ENCODE measurements at regions not wholly inside any gene's neighbourhood (a gene's known extent, or its start where the extent isn't known, plus 50 kb on each side); places are given as distances from the start of the nearest gene placed in this dataset.

- Histone ChIP-seq H3K27me3 (ENCODE audit: insufficient read depth, low read length) (no peaks in the 10 kb centered on the region), H3K9me3 (ENCODE audit: low read depth, low read length) (no peaks in the 10 kb centered on the region), H4K20me1 (ENCODE audit: insufficient read depth, low read length) (no peaks in the 10 kb centered on the region), H3K4me1 (ENCODE audit: insufficient read depth, low read length) (no peaks in the 10 kb centered on the region), H3K36me3 (ENCODE audit: insufficient read depth, low read length) (no peaks in the 10 kb centered on the region), H2AFZ (ENCODE audit: low read length) (no peak overlapping the region), H3K4me2 (ENCODE audit: insufficient read depth, low read length) (no peak overlapping the region), H3K27ac (ENCODE audit: low read depth, low read length) (no peak overlapping the region), H3K79me2 (ENCODE audit: insufficient read depth, low read length) (no peaks in the 10 kb centered on the region), H3K4me3 (ENCODE audit: insufficient read depth, low read length) (no peak overlapping the region)
- no peak for DNase-seq (ENCODE audit: insufficient read length, low spot score, missing footprints)
- TF ChIP-seq CTCF (IDR thresholded peaks at IDR 0.05; ENCODE audit: extremely low read depth, low read depth, low read length), result no peak
Observed at GRCh38 chr6:133740218-133740617, 148.7 kb upstream of the TCF21 start.

GRCh38 chr6:133740816-133741215 is 148.1 kb upstream of the TCF21 start:
- no peaks in the 10 kb centered on the region for H3K79me2 ChIP-seq (ENCODE audit: insufficient read depth, low read length)
- H3K4me1 ChIP-seq (ENCODE audit: insufficient read depth, low read length), result peaks cover 6% of the 10 kb centered on the region
- H2AFZ ChIP-seq (ENCODE audit: low read length), result no peak overlapping the region
- H3K4me2 ChIP-seq (ENCODE audit: insufficient read depth, low read length), result no peak overlapping the region
- H4K20me1 ChIP-seq (ENCODE audit: insufficient read depth, low read length), result no peaks in the 10 kb centered on the region
- no peak for DNase-seq (ENCODE audit: insufficient read length, low spot score, missing footprints)
- H3K36me3 ChIP-seq (ENCODE audit: insufficient read depth, low read length), result no peaks in the 10 kb centered on the region
- no peaks in the 10 kb centered on the region for H3K9me3 ChIP-seq (ENCODE audit: low read depth, low read length)
- no peaks in the 10 kb centered on the region for H3K27me3 ChIP-seq (ENCODE audit: insufficient read depth, low read length)
- H3K4me3 ChIP-seq (ENCODE audit: insufficient read depth, low read length), result no peak overlapping the region
- TF ChIP-seq CTCF (IDR thresholded peaks at IDR 0.05; ENCODE audit: extremely low read depth, low read depth, low read length), result no peak
- H3K27ac ChIP-seq (ENCODE audit: low read depth, low read length), result no peak overlapping the region

- H2AFZ ChIP-seq (ENCODE audit: low read length), result peak overlapping the region; percentile 62
- H3K27ac ChIP-seq (ENCODE audit: low read depth, low read length), result no peak overlapping the region
- no peaks in the 10 kb centered on the region for H3K79me2 ChIP-seq (ENCODE audit: insufficient read depth, low read length)
- H3K4me2 ChIP-seq (ENCODE audit: insufficient read depth, low read length), result no peak overlapping the region
- DNase-seq (ENCODE audit: insufficient read length, low spot score, missing footprints), result no peak
- H3K4me3 ChIP-seq (ENCODE audit: insufficient read depth, low read length), result no peak overlapping the region
- no peaks in the 10 kb centered on the region for H4K20me1 ChIP-seq (ENCODE audit: insufficient read depth, low read length)
- no peaks in the 10 kb centered on the region for H3K36me3 ChIP-seq (ENCODE audit: insufficient read depth, low read length)
- TF ChIP-seq CTCF (IDR thresholded peaks at IDR 0.05; ENCODE audit: extremely low read depth, low read depth, low read length), result no peak
- H3K9me3 ChIP-seq (ENCODE audit: low read depth, low read length), result no peaks in the 10 kb centered on the region
- H3K4me1 ChIP-seq (ENCODE audit: insufficient read depth, low read length), result peaks cover 6% of the 10 kb centered on the region
- H3K27me3 ChIP-seq (ENCODE audit: insufficient read depth, low read length), result no peaks in the 10 kb centered on the region
Observed at GRCh38 chr6:133741375-133741861, 147.5 kb upstream of the TCF21 start.

- no peaks in the 10 kb centered on the region for H3K36me3 ChIP-seq (ENCODE audit: insufficient read depth, low read length)
- DNase-seq (ENCODE audit: insufficient read length, low spot score, missing footprints), result no peak
- no peak overlapping the region for H3K4me3 ChIP-seq (ENCODE audit: insufficient read depth, low read length)
- H3K9me3 ChIP-seq (ENCODE audit: low read depth, low read length), result no peaks in the 10 kb centered on the region
- no peaks in the 10 kb centered on the region for H3K79me2 ChIP-seq (ENCODE audit: insufficient read depth, low read length)
- no peaks in the 10 kb centered on the region for H4K20me1 ChIP-seq (ENCODE audit: insufficient read depth, low read length)
- H2AFZ ChIP-seq (ENCODE audit: low read length), result no peak overlapping the region
- H3K4me2 ChIP-seq (ENCODE audit: insufficient read depth, low read length), result no peak overlapping the region
- no peaks in the 10 kb centered on the region for H3K27me3 ChIP-seq (ENCODE audit: insufficient read depth, low read length)
- peaks cover 6% of the 10 kb centered on the region for H3K4me1 ChIP-seq (ENCODE audit: insufficient read depth, low read length)
- TF ChIP-seq CTCF (IDR thresholded peaks at IDR 0.05; ENCODE audit: extremely low read depth, low read depth, low read length), result no peak
- no peak overlapping the region for H3K27ac ChIP-seq (ENCODE audit: low read depth, low read length)
Observed at GRCh38 chr6:133743621-133744020, 145.3 kb upstream of the TCF21 start.
